ENCODE measurements at regions not wholly inside any gene's neighbourhood (a gene's known extent, or its start where the extent isn't known, plus 50 kb on each side); places are given as distances from the start of the nearest gene placed in this dataset.

DNA sequence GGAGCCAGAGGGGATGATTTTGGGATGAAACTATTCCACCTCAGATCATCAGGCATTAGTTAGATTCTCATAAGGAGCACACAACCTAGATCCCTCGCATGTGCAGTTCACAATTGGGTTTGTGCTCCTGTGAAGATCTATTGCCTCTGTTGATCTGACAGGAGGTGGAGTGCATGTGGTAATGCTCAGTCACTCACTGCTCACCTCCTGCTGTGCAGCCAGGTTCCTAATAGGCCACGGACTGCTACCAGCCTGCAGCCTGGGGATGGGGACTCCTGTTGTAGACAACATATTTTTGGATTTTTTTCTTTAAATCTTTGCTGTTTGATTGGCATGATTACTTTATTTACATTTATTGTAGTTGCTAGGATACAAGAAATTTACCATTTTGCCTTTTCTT lies 765.0 kb downstream of the INHBA start:
- Histone ChIP-seq H3K27me3 (ENCODE audit: insufficient read depth) (no peaks in the 10 kb centered on the region), H3K4me3 (no peak overlapping the region), H3K4me2 (no peak overlapping the region), H2AFZ (no peak overlapping the region), H3K79me2 (replicated peaks; ENCODE audit: insufficient read depth) (no peaks in the 10 kb centered on the region), H4K20me1 (replicated peaks; ENCODE audit: insufficient read depth) (no peaks in the 10 kb centered on the region), H3K27ac (ENCODE audit: low read depth) (no peak overlapping the region), H3K4me1 (ENCODE audit: insufficient read depth) (no peaks in the 10 kb centered on the region), H3F3A (replicated peaks; ENCODE audit: low read depth) (no peaks in the 10 kb centered on the region), H3K9me2 (ENCODE audit: insufficient read depth) (no peaks in the 10 kb centered on the region), H3K36me3 (ENCODE audit: insufficient read depth) (no peaks in the 10 kb centered on the region)
- no peak for TF ChIP-seq STAT1 (IDR thresholded peaks at IDR 0.05; ENCODE audit: unreplicated experiment)
- no peak for TF ChIP-seq EZH2 (IDR thresholded peaks at IDR 0.05; ENCODE audit: low read depth, unreplicated experiment)
- no peak for TF ChIP-seq REST (IDR thresholded peaks at IDR 0.05; ENCODE audit: unreplicated experiment)
- TF ChIP-seq, protein P1, sequence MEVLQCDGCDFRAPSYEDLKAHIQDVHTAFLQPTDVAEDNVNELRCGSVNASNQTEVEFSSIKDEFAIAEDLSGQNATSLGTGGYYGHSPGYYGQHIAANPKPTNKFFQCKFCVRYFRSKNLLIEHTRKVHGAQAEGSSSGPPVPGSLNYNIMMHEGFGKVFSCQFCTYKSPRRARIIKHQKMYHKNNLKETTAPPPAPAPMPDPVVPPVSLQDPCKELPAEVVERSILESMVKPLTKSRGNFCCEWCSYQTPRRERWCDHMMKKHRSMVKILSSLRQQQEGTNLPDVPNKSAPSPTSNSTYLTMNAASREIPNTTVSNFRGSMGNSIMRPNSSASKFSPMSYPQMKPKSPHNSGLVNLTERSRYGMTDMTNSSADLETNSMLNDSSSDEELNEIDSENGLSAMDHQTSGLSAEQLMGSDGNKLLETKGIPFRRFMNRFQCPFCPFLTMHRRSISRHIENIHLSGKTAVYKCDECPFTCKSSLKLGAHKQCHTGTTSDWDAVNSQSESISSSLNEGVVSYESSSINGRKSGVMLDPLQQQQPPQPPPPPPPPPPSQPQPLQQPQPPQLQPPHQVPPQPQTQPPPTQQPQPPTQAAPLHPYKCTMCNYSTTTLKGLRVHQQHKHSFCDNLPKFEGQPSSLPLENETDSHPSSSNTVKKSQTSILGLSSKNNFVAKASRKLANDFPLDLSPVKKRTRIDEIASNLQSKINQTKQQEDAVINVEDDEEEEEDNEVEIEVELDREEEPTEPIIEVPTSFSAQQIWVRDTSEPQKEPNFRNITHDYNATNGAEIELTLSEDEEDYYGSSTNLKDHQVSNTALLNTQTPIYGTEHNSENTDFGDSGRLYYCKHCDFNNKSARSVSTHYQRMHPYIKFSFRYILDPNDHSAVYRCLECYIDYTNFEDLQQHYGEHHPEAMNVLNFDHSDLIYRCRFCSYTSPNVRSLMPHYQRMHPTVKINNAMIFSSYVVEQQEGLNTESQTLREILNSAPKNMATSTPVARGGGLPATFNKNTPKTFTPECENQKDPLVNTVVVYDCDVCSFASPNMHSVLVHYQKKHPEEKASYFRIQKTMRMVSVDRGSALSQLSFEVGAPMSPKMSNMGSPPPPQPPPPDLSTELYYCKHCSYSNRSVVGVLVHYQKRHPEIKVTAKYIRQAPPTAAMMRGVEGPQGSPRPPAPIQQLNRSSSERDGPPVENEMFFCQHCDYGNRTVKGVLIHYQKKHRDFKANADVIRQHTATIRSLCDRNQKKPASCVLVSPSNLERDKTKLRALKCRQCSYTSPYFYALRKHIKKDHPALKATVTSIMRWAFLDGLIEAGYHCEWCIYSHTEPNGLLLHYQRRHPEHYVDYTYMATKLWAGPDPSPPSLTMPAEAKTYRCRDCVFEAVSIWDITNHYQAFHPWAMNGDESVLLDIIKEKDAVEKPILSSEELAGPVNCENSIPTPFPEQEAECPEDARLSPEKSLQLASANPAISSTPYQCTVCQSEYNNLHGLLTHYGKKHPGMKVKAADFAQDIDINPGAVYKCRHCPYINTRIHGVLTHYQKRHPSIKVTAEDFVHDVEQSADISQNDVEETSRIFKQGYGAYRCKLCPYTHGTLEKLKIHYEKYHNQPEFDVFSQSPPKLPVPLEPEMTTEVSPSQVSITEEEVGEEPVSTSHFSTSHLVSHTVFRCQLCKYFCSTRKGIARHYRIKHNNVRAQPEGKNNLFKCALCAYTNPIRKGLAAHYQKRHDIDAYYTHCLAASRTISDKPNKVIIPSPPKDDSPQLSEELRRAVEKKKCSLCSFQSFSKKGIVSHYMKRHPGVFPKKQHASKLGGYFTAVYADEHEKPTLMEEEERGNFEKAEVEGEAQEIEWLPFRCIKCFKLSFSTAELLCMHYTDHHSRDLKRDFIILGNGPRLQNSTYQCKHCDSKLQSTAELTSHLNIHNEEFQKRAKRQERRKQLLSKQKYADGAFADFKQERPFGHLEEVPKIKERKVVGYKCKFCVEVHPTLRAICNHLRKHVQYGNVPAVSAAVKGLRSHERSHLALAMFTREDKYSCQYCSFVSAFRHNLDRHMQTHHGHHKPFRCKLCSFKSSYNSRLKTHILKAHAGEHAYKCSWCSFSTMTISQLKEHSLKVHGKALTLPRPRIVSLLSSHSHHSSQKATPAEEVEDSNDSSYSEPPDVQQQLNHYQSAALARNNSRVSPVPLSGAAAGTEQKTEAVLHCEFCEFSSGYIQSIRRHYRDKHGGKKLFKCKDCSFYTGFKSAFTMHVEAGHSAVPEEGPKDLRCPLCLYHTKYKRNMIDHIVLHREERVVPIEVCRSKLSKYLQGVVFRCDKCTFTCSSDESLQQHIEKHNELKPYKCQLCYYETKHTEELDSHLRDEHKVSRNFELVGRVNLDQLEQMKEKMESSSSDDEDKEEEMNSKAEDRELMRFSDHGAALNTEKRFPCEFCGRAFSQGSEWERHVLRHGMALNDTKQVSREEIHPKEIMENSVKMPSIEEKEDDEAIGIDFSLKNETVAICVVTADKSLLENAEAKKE (CRISPR knock-in tag; IDR thresholded peaks at IDR 0.05): no peak
- no peak for TF ChIP-seq POLR2AphosphoS5 (IDR thresholded peaks at IDR 0.05; ENCODE audit: low read depth)
- no peak for TF ChIP-seq CTCF (conservative IDR thresholded peaks at IDR 0.05; ENCODE audit: low read depth in 2 of 2)
- TF ChIP-seq EZH2phosphoT487 (IDR thresholded peaks at IDR 0.05; ENCODE audit: unreplicated experiment): no peak
- no peak for TF ChIP-seq ZNF331 (CRISPR knock-in tag; IDR thresholded peaks at IDR 0.05; ENCODE audit: low read depth)
- TF ChIP-seq CREB1 (CRISPR knock-in tag; IDR thresholded peaks at IDR 0.05; ENCODE audit: low read depth): no peak
- TF ChIP-seq NANOG (IDR thresholded peaks at IDR 0.05; ENCODE audit: borderline replicate concordance): no peak
- no peak for TF ChIP-seq ZNF114 (CRISPR knock-in tag; IDR thresholded peaks at IDR 0.05)
- TF ChIP-seq JUNB (IDR thresholded peaks at IDR 0.05; ENCODE audit: unreplicated experiment): no peak
- TF ChIP-seq, protein P2, sequence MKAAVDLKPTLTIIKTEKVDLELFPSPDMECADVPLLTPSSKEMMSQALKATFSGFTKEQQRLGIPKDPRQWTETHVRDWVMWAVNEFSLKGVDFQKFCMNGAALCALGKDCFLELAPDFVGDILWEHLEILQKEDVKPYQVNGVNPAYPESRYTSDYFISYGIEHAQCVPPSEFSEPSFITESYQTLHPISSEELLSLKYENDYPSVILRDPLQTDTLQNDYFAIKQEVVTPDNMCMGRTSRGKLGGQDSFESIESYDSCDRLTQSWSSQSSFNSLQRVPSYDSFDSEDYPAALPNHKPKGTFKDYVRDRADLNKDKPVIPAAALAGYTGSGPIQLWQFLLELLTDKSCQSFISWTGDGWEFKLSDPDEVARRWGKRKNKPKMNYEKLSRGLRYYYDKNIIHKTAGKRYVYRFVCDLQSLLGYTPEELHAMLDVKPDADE (IDR thresholded peaks at IDR 0.05): no peak
- Mint-ChIP-seq H3K9me3 (peaks cover 14% of the 10 kb centered on the region; the same call in 1 of the 3 replicates), H3K36me3 (ENCODE audit: low read depth) (no peaks in the 10 kb centered on the region), H3K4me1 (no peaks in the 10 kb centered on the region), H3K27ac (no peak overlapping the region), H3K4me3 (no peak overlapping the region), H3K27me3 (ENCODE audit: insufficient read depth, low read depth, poor library complexity) (no peaks in the 10 kb centered on the region)
- DNase-seq (ENCODE audit: low spot score) (no peak), ATAC-seq (peak; percentile 36; the same call in 1 of the 3 replicates)

Data from GM23338 (cell line).